ENCODE measurements at regions not wholly inside any gene's neighbourhood (a gene's known extent, or its start where the extent isn't known, plus 50 kb on each side); places are given as distances from the start of the nearest gene placed in this dataset.

- no peak for DNase-seq (ENCODE audit: low spot score in 2 of 2)
- peaks cover 20 to 27% of the 10 kb centered on the region in 2 donors for H3K36me3 ChIP-seq
- no peaks in the 10 kb centered on the region for H3K9me3 ChIP-seq
- peak overlapping the region; percentile 59 to 67 for H3K4me3 ChIP-seq
- peak overlapping the region; percentile 90 to 94 for H3K27ac ChIP-seq
- intact Hi-C loops (cut with DNase I) = loop anchor here (1.0 to 2.0 kb wide), 2 partner anchors 8 to 65 kb away; no protein-coding TSS in a partner anchor
- peaks cover 28 to 59% of the 10 kb centered on the region in 2 donors for H3K4me1 ChIP-seq
- TF ChIP-seq CTCF (IDR thresholded peaks at IDR 0.05) = no peak
- no peaks in the 10 kb centered on the region for H3K27me3 ChIP-seq
Observed at GRCh38 chr12:124388038-124388671, 93.3 kb downstream of the RFLNA start.

GRCh38 chr12:124387528-124387911 lies 92.6 kb downstream of the RFLNA start:
- Histone ChIP-seq H3K36me3 (peaks cover 26 to 30% of the 10 kb centered on the region in 2 donors), H3K4me3 (peak overlapping the region; percentile 59 to 67), H3K4me1 (peaks cover 24 to 52% of the 10 kb centered on the region in 2 donors), H3K9me3 (no peaks in the 10 kb centered on the region), H3K27me3 (no peaks in the 10 kb centered on the region), H3K27ac (peak overlapping the region; percentile 90 to 94)
- DNase-seq (ENCODE audit: low spot score in 2 of 2) = no peak
- no peak for TF ChIP-seq CTCF (IDR thresholded peaks at IDR 0.05)
- intact Hi-C loops (cut with DNase I) = no loop called here

DNA sequence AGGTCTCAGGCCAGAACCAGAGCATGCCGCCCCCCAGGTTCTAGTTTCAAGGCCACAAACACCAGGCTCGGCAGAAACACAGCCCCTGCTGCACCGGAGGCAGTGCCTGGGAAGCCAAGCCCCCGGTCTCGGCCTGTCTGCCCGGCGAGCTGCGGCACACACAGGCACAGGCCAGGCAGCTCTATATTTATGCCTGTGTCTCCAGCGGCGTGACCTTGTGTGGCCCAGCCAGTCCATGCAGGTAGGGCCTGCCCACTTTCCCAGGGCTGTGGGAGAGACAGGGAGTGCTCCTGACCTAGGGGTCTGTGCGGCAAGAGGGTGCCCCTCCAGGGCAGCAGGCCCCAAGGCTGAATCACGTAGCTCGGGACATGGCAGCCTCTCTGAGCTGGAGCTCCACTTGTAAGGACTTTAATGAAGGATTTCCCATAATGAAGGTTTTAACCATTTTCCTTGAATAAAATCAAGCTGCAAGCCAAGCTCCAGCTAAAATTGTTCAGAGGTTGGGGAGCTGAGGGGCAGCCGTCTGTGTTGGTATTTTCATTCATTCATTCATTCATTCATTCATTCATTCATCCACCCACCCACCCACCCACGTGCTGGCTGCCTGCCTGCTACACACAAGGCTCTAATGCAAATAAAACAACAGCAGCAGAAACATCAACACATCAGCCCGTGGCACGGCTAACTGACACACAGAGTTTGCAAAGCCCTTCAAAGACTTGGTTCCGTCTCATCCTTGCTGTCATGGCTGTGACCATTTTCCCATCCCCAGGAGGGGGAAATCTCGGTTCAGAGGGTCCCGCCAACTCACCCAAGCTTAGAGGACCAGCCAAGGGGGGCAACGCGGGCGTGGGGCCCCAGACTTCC lies 92.0 kb downstream of the RFLNA start:
- Histone ChIP-seq H3K9me3 (no peaks in the 10 kb centered on the region), H3K4me3 (peak overlapping the region; percentile 59 to 67), H3K27ac (peak overlapping the region; percentile 90 to 94), H3K36me3 (peaks cover 26 to 30% of the 10 kb centered on the region in 2 donors), H3K4me1 (peaks cover 18 to 52% of the 10 kb centered on the region in 2 donors), H3K27me3 (no peaks in the 10 kb centered on the region)
- DNase-seq (ENCODE audit: low spot score in 2 of 2) = no peak
- TF ChIP-seq CTCF (IDR thresholded peaks at IDR 0.05) = no peak
- intact Hi-C loops (cut with DNase I) = no loop called here

GRCh38 chr12:124386059-124386458 lies 91.2 kb downstream of the RFLNA start:
- TF ChIP-seq CTCF (IDR thresholded peaks at IDR 0.05) = no peak
- intact Hi-C loops (cut with DNase I) = no loop called here
- H3K4me3 ChIP-seq = peak overlapping the region; percentile 1 to 59
- H3K27me3 ChIP-seq = no peaks in the 10 kb centered on the region
- H3K4me1 ChIP-seq = peaks cover 18 to 54% of the 10 kb centered on the region in 2 donors
- peak overlapping the region in 1 of 2 donors; percentile 36 for H3K27ac ChIP-seq
- H3K36me3 ChIP-seq = peaks cover 26 to 30% of the 10 kb centered on the region in 2 donors
- H3K9me3 ChIP-seq = no peaks in the 10 kb centered on the region
- DNase-seq (ENCODE audit: low spot score in 2 of 2) = no peak

DNA sequence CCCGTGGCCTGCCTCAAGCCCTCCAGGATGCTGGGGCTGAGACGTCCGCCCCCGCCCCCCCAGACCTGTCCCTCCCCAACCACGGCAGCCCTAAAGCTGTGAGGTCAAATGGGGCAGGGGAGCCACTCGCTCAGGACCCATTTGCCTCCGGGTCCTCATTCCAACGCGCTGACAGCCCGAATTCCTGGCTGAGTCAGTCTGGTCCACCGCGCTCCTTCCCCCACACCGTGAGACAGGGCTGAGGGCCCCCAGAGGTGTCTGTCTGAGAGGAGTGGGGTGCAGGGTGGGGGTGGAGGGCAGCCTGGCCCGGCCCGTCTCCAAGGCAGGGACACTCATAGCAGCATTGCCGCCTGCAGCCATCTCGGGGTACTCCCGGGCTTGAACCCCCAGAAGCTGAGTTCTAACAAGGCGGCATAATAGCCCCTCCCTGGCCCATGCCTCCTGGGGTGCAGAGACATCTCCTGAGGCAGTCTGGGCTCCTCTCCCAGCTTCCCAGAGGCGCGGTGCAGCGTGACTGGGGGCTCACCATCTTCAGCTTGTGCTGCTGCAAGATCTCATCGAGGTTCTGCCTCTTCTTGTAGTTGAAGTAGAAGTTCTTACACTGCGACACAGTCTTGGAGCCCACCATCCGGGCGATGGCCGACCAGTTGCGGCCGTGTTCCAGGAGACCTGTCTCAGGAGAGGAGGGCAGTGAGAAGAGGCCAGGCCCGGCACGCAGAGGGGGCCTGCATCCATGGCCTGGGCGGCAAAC lies 90.5 kb downstream of the RFLNA start:
- Histone ChIP-seq H3K4me3 (peak overlapping the region in 1 of 2 donors; percentile 1), H3K27me3 (no peaks in the 10 kb centered on the region), H3K36me3 (peaks cover 26 to 30% of the 10 kb centered on the region in 2 donors), H3K27ac (peak overlapping the region in 1 of 2 donors; percentile 13), H3K4me1 (peaks cover 18 to 54% of the 10 kb centered on the region in 2 donors), H3K9me3 (no peaks in the 10 kb centered on the region)
- no peak for TF ChIP-seq CTCF (IDR thresholded peaks at IDR 0.05)
- intact Hi-C loops (cut with DNase I) = no loop called here
- DNase-seq (ENCODE audit: low spot score in 2 of 2) = no peak
